Limb (tissue), 2 donors: ENCODE measurements at regions not wholly inside any gene's neighbourhood (a gene's known extent, or its start where the extent isn't known, plus 50 kb on each side); places are given as distances from the start of the nearest gene placed in this dataset.
A peak's percentile ranks its signal among the peaks of the same experiment; 100 is the strongest.

ENCODE experiments used
- DNase-seq, 2 donors: peaks; one replicate each; pipeline ENCODE4 v3.0.0-alpha.2; 2016; ENCODE audit errors: extremely low spot score in 2 of 2

- DNase-seq, result no peak
Observed at GRCh38 chr9:106419829-106420228, 443.1 kb upstream of the ZNF462 start.

GRCh38 chr9:106420511-106420944 is 442.4 kb upstream of the ZNF462 start:
- DNase-seq, result no peak

GRCh38 chr9:106421772-106422171 is 441.2 kb upstream of the ZNF462 start:
- no peak for DNase-seq

GRCh38 chr9:106423575-106423974 is 439.4 kb upstream of the ZNF462 start:
- DNase-seq, result no peak

GRCh38 chr9:106432631-106433030 is 430.3 kb upstream of the ZNF462 start:
- DNase-seq, result no peak

GRCh38 chr9:106438928-106439327 is 424.0 kb upstream of the ZNF462 start:
- peak in 1 of 2 donors; percentile 53 for DNase-seq

GRCh38 chr9:106441283-106441682 is 421.7 kb upstream of the ZNF462 start:
- no peak for DNase-seq

GRCh38 chr9:106443520-106443919 is 419.4 kb upstream of the ZNF462 start:
- DNase-seq, result no peak

GRCh38 chr9:106445107-106445506 is 417.9 kb upstream of the ZNF462 start:
- no peak for DNase-seq

GRCh38 chr9:106449336-106449927 is 413.5 kb upstream of the ZNF462 start:
- DNase-seq, result no peak

- DNase-seq, result no peak
Observed at GRCh38 chr9:106450549-106450948, 412.4 kb upstream of the ZNF462 start.

- DNase-seq, result no peak
Observed at GRCh38 chr9:106451223-106451622, 411.7 kb upstream of the ZNF462 start.

GRCh38 chr9:106456581-106456980 is 406.4 kb upstream of the ZNF462 start:
- no peak for DNase-seq

- peak; percentile 31 to 47 for DNase-seq
Observed at GRCh38 chr9:106467113-106467864, 395.7 kb upstream of the ZNF462 start.

- no peak for DNase-seq
Observed at GRCh38 chr9:106467865-106468164, 395.2 kb upstream of the ZNF462 start.

GRCh38 chr9:106468431-106468830 is 394.5 kb upstream of the ZNF462 start:
- DNase-seq, result no peak

- DNase-seq, result no peak
Observed at GRCh38 chr9:106478312-106478711, 384.7 kb upstream of the ZNF462 start.

GRCh38 chr9:106478727-106479126 is 384.2 kb upstream of the ZNF462 start:
- no peak for DNase-seq

- no peak for DNase-seq
Observed at GRCh38 chr9:106479679-106480078, 383.3 kb upstream of the ZNF462 start.

GRCh38 chr9:106481013-106481609 is 381.9 kb upstream of the ZNF462 start:
- DNase-seq, result no peak

- DNase-seq, result no peak
Observed at GRCh38 chr9:106482733-106483132, 380.2 kb upstream of the ZNF462 start.

- no peak for DNase-seq
Observed at GRCh38 chr9:106486685-106487084, 376.3 kb upstream of the ZNF462 start.

GRCh38 chr9:106487266-106487665 is 375.7 kb upstream of the ZNF462 start:
- no peak for DNase-seq
